ENCODE measurements at regions not wholly inside any gene's neighbourhood (a gene's known extent, or its start where the extent isn't known, plus 50 kb on each side); places are given as distances from the start of the nearest gene placed in this dataset.

- no peak for DNase-seq (ENCODE audit: low read depth in 1 of 2, low spot score in 1 of 2)
Observed at GRCh38 chr16:7101054-7101453, 231.6 kb upstream of the RBFOX1 start.

DNA sequence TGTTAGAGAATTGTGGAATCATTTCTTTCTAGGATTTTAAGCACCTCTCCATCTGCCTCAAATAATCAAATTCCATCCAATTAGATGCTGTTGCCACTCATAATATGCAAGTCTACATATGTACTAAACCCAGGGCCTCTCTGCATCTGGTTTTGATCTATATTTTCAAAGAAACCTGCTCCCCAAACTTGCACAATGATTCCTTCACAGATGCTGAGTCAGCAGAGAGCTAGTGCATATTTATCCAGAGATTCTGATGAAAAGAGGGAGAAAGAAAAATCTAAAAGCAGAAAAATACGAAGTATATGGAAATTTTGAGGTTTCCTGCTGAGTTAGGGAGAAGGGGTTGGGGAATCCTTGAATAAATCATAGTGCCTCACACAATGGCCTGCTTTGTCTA, 235.1 kb upstream of the RBFOX1 start:
- no peak for DNase-seq (ENCODE audit: low read depth in 1 of 2, low spot score in 1 of 2)

GRCh38 chr16:7093511-7093910, 239.1 kb upstream of the RBFOX1 start:
- no peak for DNase-seq (ENCODE audit: low read depth in 1 of 2, low spot score in 1 of 2)

DNA sequence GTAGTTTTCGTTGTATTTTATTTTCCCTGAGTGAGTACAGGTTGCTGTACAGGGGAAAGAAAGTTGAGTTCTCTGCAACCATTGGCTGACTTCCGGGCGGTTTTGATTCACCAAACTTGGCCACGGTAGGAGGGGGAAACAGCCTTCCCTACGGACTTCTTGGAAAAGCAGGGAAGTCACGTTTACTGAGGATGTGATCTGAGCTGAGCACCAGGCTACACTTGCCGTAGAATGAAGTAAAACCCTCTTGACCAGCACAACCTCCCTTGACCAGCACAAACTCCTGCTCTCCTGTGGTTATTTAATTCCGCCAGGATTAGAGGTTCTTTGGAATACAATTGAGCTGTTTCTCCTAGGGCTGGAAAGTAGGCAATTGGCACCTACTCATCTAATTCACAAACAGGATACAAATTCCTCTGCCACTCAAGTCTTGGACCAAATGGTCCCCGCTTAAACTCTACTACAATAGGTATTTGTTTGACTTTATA, 242.0 kb upstream of the RBFOX1 start:
- DNase-seq (ENCODE audit: low read depth in 1 of 2, low spot score in 1 of 2): no peak

DNA sequence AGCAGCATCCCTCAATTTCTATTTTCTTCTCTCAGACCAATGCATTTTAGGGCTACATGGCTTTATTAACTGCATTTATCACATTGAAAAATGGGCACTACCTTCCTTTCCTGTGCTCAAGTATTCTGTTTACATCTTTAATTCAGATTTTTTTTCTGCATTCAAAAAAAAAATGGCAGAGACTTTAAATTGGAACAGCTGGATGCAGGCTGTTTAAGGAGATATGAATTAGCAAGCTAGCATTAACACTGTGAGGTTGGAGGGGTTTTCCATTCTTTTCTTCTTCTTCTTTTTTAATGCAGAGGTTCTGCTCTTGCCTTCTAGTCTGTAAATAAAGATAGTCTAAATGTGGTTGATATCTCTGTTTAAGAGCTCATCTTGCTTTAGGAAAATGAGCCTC, 242.9 kb upstream of the RBFOX1 start:
- no peak for DNase-seq (ENCODE audit: low read depth in 1 of 2, low spot score in 1 of 2)

- DNase-seq (ENCODE audit: low read depth in 1 of 2, low spot score in 1 of 2): no peak
Observed at GRCh38 chr16:7088711-7089110, 243.9 kb upstream of the RBFOX1 start.

- no peak for DNase-seq (ENCODE audit: low read depth in 1 of 2, low spot score in 1 of 2)
Observed at GRCh38 chr16:7086822-7087616, 245.6 kb upstream of the RBFOX1 start.

DNA sequence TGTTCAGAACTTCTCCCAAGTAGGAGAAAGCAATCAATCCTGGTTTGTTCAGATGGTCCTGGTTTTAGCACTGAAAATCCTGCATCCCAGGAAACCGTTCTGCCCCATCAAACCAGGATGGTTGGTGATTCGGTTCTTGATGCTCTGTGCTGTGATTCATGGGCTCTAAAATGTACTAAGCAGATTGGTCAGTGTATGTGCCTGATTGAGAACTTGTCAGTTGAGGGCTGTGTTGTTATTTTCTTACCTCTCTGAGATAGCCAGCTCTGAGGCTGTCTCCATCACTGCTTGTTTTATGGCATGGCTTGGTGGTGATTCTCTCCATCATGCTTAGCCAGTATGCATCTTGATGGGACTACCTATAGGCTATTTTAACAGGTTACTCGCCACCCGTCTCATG, 246.9 kb upstream of the RBFOX1 start:
- no peak for DNase-seq (ENCODE audit: low read depth in 1 of 2, low spot score in 1 of 2)

DNA sequence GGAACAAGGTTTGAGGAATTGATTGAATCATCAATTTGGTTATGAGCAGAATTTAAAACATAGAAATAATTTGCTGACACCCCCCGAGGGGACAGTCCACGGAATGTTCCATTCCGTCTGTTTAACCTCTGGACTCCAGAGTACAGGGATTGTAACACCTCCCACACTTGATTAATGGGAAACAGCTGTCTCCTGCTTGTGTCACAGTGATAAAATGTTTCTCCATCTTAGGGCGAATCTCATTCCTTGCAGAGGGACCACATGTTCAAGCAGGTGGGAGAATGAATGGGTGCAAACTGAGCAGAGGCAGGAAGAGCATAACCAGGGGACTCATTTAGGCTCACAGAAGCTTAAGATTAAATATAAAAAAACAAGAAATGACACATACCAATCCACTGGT, 249.5 kb upstream of the RBFOX1 start:
- DNase-seq (ENCODE audit: low read depth in 1 of 2, low spot score in 1 of 2): no peak

DNA sequence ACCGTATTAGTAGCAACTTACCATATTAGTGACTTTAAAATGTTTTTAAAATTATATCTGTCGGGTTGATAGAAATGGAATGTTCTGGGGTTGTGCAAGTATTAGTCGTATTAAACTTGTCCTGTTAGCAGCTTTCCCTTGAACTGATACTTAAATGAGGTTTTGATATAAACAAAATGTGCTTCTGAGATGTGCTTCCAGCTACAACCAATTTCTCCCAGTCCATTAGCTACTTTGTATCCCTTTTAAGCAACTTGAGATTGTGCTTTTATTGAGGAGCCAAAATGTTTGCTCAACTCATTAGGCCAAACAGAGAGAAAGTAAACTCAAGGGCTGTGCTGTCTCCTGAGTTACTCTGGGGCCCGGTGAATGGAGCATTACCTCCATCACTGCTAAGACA, 255.0 kb upstream of the RBFOX1 start:
- DNase-seq (ENCODE audit: low read depth in 1 of 2, low spot score in 1 of 2): no peak

DNA sequence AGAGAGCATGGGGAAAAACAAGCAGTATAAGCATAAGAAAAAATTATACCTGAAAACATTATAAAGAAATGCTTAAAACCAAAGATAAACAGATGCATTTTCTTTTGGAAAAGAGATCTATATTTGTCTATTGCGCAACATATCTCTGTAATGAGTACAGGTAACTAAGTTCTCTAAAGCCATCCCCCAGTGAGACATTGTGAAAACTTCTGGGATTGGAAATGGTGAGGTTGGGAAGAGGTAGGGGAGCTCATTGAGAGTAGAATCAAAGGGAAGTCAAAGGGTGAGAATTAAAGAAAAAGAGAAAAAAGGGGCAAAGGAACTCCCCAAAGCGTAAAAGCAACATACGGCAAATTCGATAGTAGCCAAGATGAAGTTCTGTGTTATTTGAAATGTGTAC, 257.9 kb upstream of the RBFOX1 start:
- DNase-seq (ENCODE audit: low read depth in 1 of 2, low spot score in 1 of 2): no peak

- DNase-seq (ENCODE audit: low read depth in 1 of 2, low spot score in 1 of 2): no peak
Observed at GRCh38 chr16:7057458-7057857, 275.2 kb upstream of the RBFOX1 start.

GRCh38 chr16:7055443-7055842, 277.2 kb upstream of the RBFOX1 start:
- no peak for DNase-seq (ENCODE audit: low read depth in 1 of 2, low spot score in 1 of 2)

- DNase-seq (ENCODE audit: low read depth in 1 of 2, low spot score in 1 of 2): no peak
Observed at GRCh38 chr16:7051591-7052349, 280.9 kb upstream of the RBFOX1 start.

DNA sequence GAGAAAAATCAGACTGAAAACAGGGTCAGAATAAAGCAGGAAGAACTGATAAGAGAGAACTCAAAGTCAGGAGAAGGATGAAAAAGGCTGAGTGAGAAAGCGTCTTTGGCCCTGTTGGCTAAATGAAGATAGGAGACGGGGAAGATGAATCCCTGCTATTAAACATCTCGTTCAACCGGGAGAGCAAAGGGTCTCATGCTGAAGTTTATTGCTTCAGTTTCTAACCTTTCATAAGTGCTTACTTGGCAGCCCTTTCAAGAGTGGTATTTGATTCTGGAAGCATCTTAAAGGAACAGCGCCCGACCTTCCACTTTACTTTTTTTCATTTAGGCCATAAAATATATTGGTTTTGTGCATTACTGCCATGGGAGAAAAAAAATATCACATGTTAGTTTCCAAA, 288.3 kb upstream of the RBFOX1 start:
- DNase-seq (ENCODE audit: low read depth in 1 of 2, low spot score in 1 of 2): no peak

GRCh38 chr16:7038475-7038874, 294.2 kb upstream of the RBFOX1 start:
- no peak for DNase-seq (ENCODE audit: low read depth in 1 of 2, low spot score in 1 of 2)

GRCh38 chr16:7037495-7037894, 295.1 kb upstream of the RBFOX1 start:
- DNase-seq (ENCODE audit: low read depth in 1 of 2, low spot score in 1 of 2): no peak

GRCh38 chr16:7031031-7031430, 301.6 kb upstream of the RBFOX1 start:
- no peak for DNase-seq (ENCODE audit: low read depth in 1 of 2, low spot score in 1 of 2)

DNA sequence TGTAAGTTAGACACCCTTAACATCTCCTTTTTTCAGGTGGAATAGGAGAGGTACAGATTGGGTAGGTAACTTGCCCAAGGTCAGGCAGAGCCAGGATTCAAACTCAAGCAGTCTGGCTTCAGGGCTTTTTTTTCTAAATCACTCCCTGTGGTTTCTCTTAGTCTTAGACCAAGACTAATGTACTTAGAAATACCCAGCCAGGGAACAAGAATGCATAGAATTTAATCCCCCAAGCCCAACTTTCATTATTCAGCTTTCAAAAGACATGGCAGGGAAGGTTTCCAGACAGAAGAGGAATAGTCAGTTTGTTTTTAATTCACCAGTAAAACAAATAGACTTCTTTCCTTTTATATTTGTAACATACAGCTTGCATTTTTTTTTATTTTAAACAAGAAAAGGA, 305.2 kb upstream of the RBFOX1 start:
- no peak for DNase-seq (ENCODE audit: low read depth in 1 of 2, low spot score in 1 of 2)

DNA sequence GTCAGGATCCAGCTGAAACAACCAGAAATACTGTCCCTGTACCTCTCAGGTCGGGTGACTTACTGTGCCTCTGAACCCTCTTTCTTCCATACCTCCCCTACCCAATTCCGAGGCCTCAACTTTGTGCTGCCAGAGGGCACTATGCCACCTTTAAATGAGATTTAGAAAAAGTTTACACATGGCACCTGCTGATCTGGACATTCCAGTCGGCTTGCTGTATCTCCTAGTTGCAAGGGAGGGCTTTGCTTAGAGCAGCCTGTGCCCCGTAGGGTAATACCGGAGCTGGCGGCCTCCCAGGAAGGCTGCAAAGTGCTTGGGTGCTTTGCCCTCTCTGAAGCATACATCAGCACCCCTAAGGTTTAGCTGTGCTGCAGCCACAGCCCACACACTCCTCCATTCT, 306.0 kb upstream of the RBFOX1 start:
- no peak for DNase-seq (ENCODE audit: low read depth in 1 of 2, low spot score in 1 of 2)

GRCh38 chr16:7025616-7026190, 306.9 kb upstream of the RBFOX1 start:
- no peak for DNase-seq (ENCODE audit: low read depth in 1 of 2, low spot score in 1 of 2)

GRCh38 chr16:7021653-7022275, 310.9 kb upstream of the RBFOX1 start:
- no peak for DNase-seq (ENCODE audit: low read depth in 1 of 2, low spot score in 1 of 2)

Measured in activated T-helper 1 cell treated with anti-CD3 and anti-CD28 coated beads, Interleukin-2, amount 50 U/mL, for 16 hours (primary cell).